ENCODE measurements at regions not wholly inside any gene's neighbourhood (a gene's known extent, or its start where the extent isn't known, plus 50 kb on each side); places are given as distances from the start of the nearest gene placed in this dataset.

- Histone ChIP-seq H3K4me1 (no peaks in the 10 kb centered on the region), H3K9me3 (peaks cover 0 to 5% of the 10 kb centered on the region in 2 donors), H3K36me3 (no peaks in the 10 kb centered on the region), H3K4me3 (no peak overlapping the region), H3K27ac (no peak overlapping the region), H3K27me3 (no peaks in the 10 kb centered on the region)
- ATAC-seq (peak; percentile 73), DNase-seq (peak in 3 of 4 donors; percentile 43 to 66 (median 48))
- intact Hi-C loops (cut with DNase I) = no loop called here
- TF ChIP-seq CTCF (IDR thresholded peaks at IDR 0.05) = no peak
Measured at GRCh38 chr15:48059791-48060190, 61.0 kb upstream of the SLC24A5 start.

- intact Hi-C loops (cut with DNase I) = no loop called here
- DNase-seq = no peak
Measured at GRCh38 chr15:48060396-48060795, 60.4 kb upstream of the SLC24A5 start.

GRCh38 chr15:48061605-48062004 is 59.2 kb upstream of the SLC24A5 start:
- no peaks in the 10 kb centered on the region for H3K4me1 ChIP-seq
- DNase-seq = no peak
- H3K36me3 ChIP-seq = no peaks in the 10 kb centered on the region
- intact Hi-C loops (cut with DNase I) = no loop called here
- no peak for ATAC-seq
- no peak overlapping the region for H3K27ac ChIP-seq
- TF ChIP-seq CTCF (IDR thresholded peaks at IDR 0.05) = no peak
- H3K4me3 ChIP-seq = no peak overlapping the region
- H3K27me3 ChIP-seq = no peaks in the 10 kb centered on the region
- H3K9me3 ChIP-seq = no peaks in the 10 kb centered on the region

More at GRCh38 chr15:48060396-48060795, 60.4 kb upstream of the SLC24A5 start:
- no peaks in the 10 kb centered on the region for H3K4me1 ChIP-seq
- H3K27me3 ChIP-seq = no peaks in the 10 kb centered on the region
- no peak for TF ChIP-seq CTCF (IDR thresholded peaks at IDR 0.05)
- H3K9me3 ChIP-seq = peaks cover 0 to 3% of the 10 kb centered on the region in 2 donors
- H3K4me3 ChIP-seq = no peak overlapping the region
- no peaks in the 10 kb centered on the region for H3K36me3 ChIP-seq
- no peak overlapping the region for H3K27ac ChIP-seq
- ATAC-seq = no peak

GRCh38 chr15:48062148-48062872 is 58.5 kb upstream of the SLC24A5 start:
- DNase-seq (no peak), ATAC-seq (no peak)
- Histone ChIP-seq H3K36me3 (no peaks in the 10 kb centered on the region), H3K4me3 (no peak overlapping the region), H3K27ac (no peak overlapping the region), H3K4me1 (no peaks in the 10 kb centered on the region), H3K9me3 (no peaks in the 10 kb centered on the region), H3K27me3 (no peaks in the 10 kb centered on the region)
- intact Hi-C loops (cut with DNase I) = no loop called here
- no peak for TF ChIP-seq CTCF (IDR thresholded peaks at IDR 0.05)

- intact Hi-C loops (cut with DNase I) = no loop called here
- Histone ChIP-seq H3K27me3 (no peaks in the 10 kb centered on the region), H3K9me3 (no peaks in the 10 kb centered on the region), H3K36me3 (no peaks in the 10 kb centered on the region), H3K4me1 (no peaks in the 10 kb centered on the region), H3K4me3 (no peak overlapping the region), H3K27ac (no peak overlapping the region)
- DNase-seq = no peak
- no peak for TF ChIP-seq CTCF (IDR thresholded peaks at IDR 0.05)
- ATAC-seq = no peak
Measured at GRCh38 chr15:48063411-48063985, 57.3 kb upstream of the SLC24A5 start.
